Bronchial epithelial cell (primary cell): ENCODE measurements at regions not wholly inside any gene's neighbourhood (a gene's known extent, or its start where the extent isn't known, plus 50 kb on each side); places are given as distances from the start of the nearest gene placed in this dataset.

ENCODE experiments used
- DNase-seq: peaks from one replicate; pipeline ENCODE4 v3.0.0-alpha.2; 2010; ENCODE audit warnings: low read depth
- FAIRE-seq: peaks from 2 replicates; lab custom pipeline; 2011; peaks lifted over from hg19 to GRCh38; lab: Jason Lieb, UNC
- H3K27me3 ChIP-seq: 2 replicates; pipeline ENCODE4 v1.5.1; 2011; ENCODE audit warnings: low read length; ENCODE audit not compliant: control insufficient read depth, insufficient read depth
- H3K36me3 ChIP-seq: 2 replicates; pipeline ENCODE4 v1.5.1; 2011; ENCODE audit warnings: low read length; ENCODE audit not compliant: control insufficient read depth, insufficient read depth
- H3K4me3 ChIP-seq: 2 replicates; pipeline ENCODE4 v1.5.1; 2011; ENCODE audit warnings: mild to moderate bottlenecking, low read depth, low read length, control low read depth
- CTCF ChIP-seq: IDR thresholded peaks from 2 replicates; pipeline ENCODE4 v1.5.1; 2011; ENCODE audit warnings: mild to moderate bottlenecking, moderate library complexity, low read length, control low read depth, inconsistent platforms; ENCODE audit not compliant: insufficient read depth, severe bottlenecking

DNA sequence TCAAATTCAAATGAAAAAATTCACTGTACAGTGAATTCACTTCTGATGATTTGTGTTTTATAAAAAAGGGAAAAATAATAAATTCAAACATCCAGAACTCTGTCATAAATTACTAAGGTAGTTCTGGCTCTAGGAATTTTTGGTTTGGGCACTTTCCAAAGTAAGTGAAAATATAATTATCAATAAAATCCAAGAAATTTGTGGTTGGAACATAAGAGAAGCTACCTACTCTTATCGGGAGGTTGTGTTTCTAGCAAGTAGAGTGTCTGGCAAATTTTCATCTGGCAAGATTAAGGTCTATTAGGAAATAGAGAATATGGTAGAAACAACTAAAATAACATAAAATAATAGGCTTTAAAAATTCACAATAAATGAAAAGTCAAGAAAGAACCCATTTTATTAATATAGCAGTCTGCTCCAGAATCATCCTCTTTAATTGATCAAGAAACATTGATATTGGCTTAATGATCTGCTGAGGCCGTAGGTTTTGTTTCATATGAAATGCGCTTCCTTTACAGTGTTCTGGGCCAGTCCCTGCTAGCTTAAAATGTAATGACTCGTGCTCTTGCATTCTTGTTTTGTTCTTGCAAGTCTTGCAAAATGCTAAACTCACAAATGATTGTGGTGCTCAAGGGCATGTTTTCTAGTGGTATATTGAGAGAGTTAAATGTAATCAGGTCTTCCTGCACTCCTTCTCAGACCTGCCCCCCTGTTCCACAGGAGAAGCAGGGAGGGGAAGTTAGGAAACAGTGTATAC, 331.4 kb downstream of the RAPGEF2 start:
- H3K27me3 ChIP-seq = no peaks in the 10 kb centered on the region
- peak; percentile 94 for DNase-seq
- FAIRE-seq = no peak

DNA sequence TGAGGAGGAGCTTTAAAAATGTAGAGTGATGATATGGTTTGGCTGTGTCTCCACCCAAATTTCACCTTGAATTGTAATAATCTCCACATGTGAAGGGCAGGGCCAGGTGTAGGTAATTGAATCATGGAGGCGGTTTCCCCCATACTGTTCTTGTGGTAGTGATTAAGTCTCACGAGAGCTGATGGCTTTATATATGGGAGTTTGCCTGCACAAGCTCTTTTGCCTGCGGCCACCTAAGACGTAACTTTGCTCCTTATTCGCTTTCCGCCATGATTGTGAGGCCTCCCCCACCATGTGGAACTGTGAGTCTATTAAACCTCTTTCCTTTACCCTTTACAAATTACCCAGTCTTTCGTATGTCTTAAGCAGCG, 332.0 kb downstream of the RAPGEF2 start:
- H3K4me3 ChIP-seq = no peak overlapping the region
- no peak for TF ChIP-seq CTCF
- FAIRE-seq (no peak), DNase-seq (no peak)
- H3K36me3 ChIP-seq = no peaks in the 10 kb centered on the region
- H3K27me3 ChIP-seq = no peaks in the 10 kb centered on the region

More for the DNA sequence above, 331.4 kb downstream of the RAPGEF2 start:
- Histone ChIP-seq H3K4me3 (no peak overlapping the region), H3K36me3 (no peaks in the 10 kb centered on the region)
- TF ChIP-seq CTCF = no peak

- no peaks in the 10 kb centered on the region for H3K36me3 ChIP-seq
- no peak overlapping the region for H3K4me3 ChIP-seq
- DNase-seq = peak; percentile 28
- H3K27me3 ChIP-seq = no peaks in the 10 kb centered on the region
- no peak for TF ChIP-seq CTCF
- no peak for FAIRE-seq
These were observed 332.7 kb downstream of the RAPGEF2 start for GRCh38 chr4:159435561-159436023.

DNA sequence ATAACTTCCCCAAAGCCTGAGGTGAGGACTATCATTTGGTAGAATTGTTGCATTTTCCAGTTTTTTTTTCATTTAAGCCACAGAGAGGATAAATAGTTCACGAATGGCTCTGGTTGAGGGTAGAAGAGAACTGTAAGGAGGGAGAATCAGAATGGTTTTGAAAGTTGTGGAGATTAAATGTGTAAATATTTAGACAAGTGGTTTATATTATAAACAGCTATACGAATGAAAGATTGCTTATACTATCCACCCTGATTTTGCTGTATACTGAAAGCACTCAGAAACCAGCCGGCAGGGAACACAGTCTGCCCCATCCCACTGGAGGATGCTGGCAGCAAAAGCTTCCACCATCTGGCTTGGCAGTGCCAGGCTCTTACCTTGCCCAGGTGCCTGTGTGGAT, 341.1 kb downstream of the RAPGEF2 start:
- FAIRE-seq (no peak), DNase-seq (no peak)
- Histone ChIP-seq H3K4me3 (no peak overlapping the region), H3K36me3 (no peaks in the 10 kb centered on the region), H3K27me3 (no peaks in the 10 kb centered on the region)
- no peak for TF ChIP-seq CTCF

GRCh38 chr4:159444678-159445077, 341.8 kb downstream of the RAPGEF2 start:
- Histone ChIP-seq H3K4me3 (no peak overlapping the region), H3K27me3 (no peaks in the 10 kb centered on the region), H3K36me3 (no peaks in the 10 kb centered on the region)
- FAIRE-seq (peak; percentile 87), DNase-seq (peak; percentile 84)
- peak; percentile 35 for TF ChIP-seq CTCF

- FAIRE-seq (no peak), DNase-seq (no peak)
- no peaks in the 10 kb centered on the region for H3K36me3 ChIP-seq
- no peak overlapping the region for H3K4me3 ChIP-seq
- no peak for TF ChIP-seq CTCF
- H3K27me3 ChIP-seq = no peaks in the 10 kb centered on the region
These were observed 342.8 kb downstream of the RAPGEF2 start for GRCh38 chr4:159445692-159446091.
